ENCODE measurements at regions not wholly inside any gene's neighbourhood (a gene's known extent, or its start where the extent isn't known, plus 50 kb on each side); places are given as distances from the start of the nearest gene placed in this dataset.

GRCh38 chr6:99099243-99099642 is 151.5 kb upstream of the FBXL4 start:
- TF ChIP-seq POLR2AphosphoS5 (IDR thresholded peaks at IDR 0.05) (no peak), CTCF (IDR thresholded peaks at IDR 0.05) (no peak)
